ENCODE measurements at regions not wholly inside any gene's neighbourhood (a gene's known extent, or its start where the extent isn't known, plus 50 kb on each side); places are given as distances from the start of the nearest gene placed in this dataset.

DNA sequence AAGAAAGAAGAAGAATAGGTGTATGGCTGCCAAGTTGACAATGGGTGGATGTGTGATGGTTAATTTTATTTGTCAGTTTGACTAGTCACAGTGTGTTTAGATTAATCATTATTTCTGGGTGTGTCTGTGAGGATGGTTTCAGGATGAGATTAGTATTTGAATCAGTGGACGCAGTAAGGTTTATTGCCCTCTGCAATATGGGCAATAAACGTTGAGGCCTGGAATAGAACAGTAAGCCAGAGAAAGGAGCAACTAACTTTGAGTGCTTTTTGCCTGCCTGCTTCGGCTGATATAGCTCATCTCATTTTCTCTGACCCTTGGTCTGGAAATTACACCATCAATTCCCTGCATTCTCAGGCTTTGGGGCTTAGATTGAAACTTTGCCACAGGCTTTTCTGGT is 140.8 kb upstream of the SPANXN4 start:
- H3K4me3 ChIP-seq (ENCODE audit: insufficient read depth, low read depth, low read length), result no peak overlapping the region
- H2BK120ac ChIP-seq (ENCODE audit: low read depth, low read length), result no peak overlapping the region
- no peak for DNase-seq
- no peak overlapping the region for H3K23ac ChIP-seq (ENCODE audit: low read depth, low read length)
- no peak overlapping the region for H2AFZ ChIP-seq (replicated peaks; ENCODE audit: low read length, poor library complexity)
- H3K27me3 ChIP-seq (ENCODE audit: control insufficient read depth, insufficient read depth, low read length), result no peaks in the 10 kb centered on the region
- H3K79me1 ChIP-seq (ENCODE audit: low read depth in 1 of 2, low read length in 2 of 2), result no peaks in the 10 kb centered on the region
- dilution Hi-C loops (cut with HindIII; ENCODE audit: low sequenced_read_pairs, unreplicated experiment), result no loop called here
- no peaks in the 10 kb centered on the region for H3K36me3 ChIP-seq (ENCODE audit: control insufficient read depth, insufficient read depth, low read length)
- H3K27ac ChIP-seq (ENCODE audit: insufficient read depth, low read length), result no peak overlapping the region
- H3K9ac ChIP-seq (ENCODE audit: low read depth, low read length), result no peak overlapping the region
- no peak overlapping the region for H4K8ac ChIP-seq (ENCODE audit: low read depth in 2 of 2, low read length in 2 of 2)
- no peaks in the 10 kb centered on the region for H3K9me1 ChIP-seq (ENCODE audit: insufficient read depth, low read length)
- H2BK15ac ChIP-seq (ENCODE audit: low read depth, low read length), result no peak overlapping the region
- in situ Hi-C loops (cut with MboI; ENCODE audit: low sequenced_read_pairs), result no loop called here
- no TSS peak for BruUV-seq (replicated peaks)
- no peak overlapping the region for H3K14ac ChIP-seq (replicated peaks; ENCODE audit: low read depth, low read length)
- intact Hi-C loops (cut with micrococcal nuclease), result no loop called here
- WGBS, 2 experiments (ENCODE audit: extremely low coverage in 2 of 2, insufficient read length in 1 of 2), result no CpG with 5 or more reads among the region's 3 CpGs
- CTCF ChIA-PET, result no interaction called here
- H3K56ac ChIP-seq (ENCODE audit: extremely low read depth, insufficient read depth, low read length), result no peak overlapping the region
- H4K20me1 ChIP-seq (ENCODE audit: insufficient read depth, low read length), result no peaks in the 10 kb centered on the region
- H3K4me2 ChIP-seq (ENCODE audit: low read depth, low read length), result no peak overlapping the region
- H3K18ac ChIP-seq (ENCODE audit: low read depth, low read length), result no peak overlapping the region
- H3K4me1 ChIP-seq (ENCODE audit: control insufficient read depth, insufficient read depth, low read length), result no peaks in the 10 kb centered on the region
- H3K9me3 ChIP-seq (ENCODE audit: control insufficient read depth, insufficient read depth, low read length), result no peaks in the 10 kb centered on the region; the same call in 1 of the 2 replicates
- POLR2A ChIA-PET (ENCODE audit: unreplicated experiment), result no interaction called here
- no peak overlapping the region for H2BK5ac ChIP-seq (ENCODE audit: low read depth, low read length, poor library complexity, severe bottlenecking)
- TF ChIP-seq, protein P1, sequence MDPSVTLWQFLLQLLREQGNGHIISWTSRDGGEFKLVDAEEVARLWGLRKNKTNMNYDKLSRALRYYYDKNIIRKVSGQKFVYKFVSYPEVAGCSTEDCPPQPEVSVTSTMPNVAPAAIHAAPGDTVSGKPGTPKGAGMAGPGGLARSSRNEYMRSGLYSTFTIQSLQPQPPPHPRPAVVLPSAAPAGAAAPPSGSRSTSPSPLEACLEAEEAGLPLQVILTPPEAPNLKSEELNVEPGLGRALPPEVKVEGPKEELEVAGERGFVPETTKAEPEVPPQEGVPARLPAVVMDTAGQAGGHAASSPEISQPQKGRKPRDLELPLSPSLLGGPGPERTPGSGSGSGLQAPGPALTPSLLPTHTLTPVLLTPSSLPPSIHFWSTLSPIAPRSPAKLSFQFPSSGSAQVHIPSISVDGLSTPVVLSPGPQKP (IDR thresholded peaks at IDR 0.05; ENCODE audit: borderline replicate concordance, low read depth, low read length), result no peak
- TF ChIP-seq BHLHE40 (IDR thresholded peaks at IDR 0.05; ENCODE audit: low read depth, low read length) (no peak), MXI1 (IDR thresholded peaks at IDR 0.05; ENCODE audit: borderline replicate concordance, low read depth, low read length) (no peak), FOS (IDR thresholded peaks at IDR 0.05; ENCODE audit: low read depth, low read length) (no peak), NFE2L2 (IDR thresholded peaks at IDR 0.05; ENCODE audit: low read depth, low read length) (no peak)
- TF ChIP-seq, protein P2, sequence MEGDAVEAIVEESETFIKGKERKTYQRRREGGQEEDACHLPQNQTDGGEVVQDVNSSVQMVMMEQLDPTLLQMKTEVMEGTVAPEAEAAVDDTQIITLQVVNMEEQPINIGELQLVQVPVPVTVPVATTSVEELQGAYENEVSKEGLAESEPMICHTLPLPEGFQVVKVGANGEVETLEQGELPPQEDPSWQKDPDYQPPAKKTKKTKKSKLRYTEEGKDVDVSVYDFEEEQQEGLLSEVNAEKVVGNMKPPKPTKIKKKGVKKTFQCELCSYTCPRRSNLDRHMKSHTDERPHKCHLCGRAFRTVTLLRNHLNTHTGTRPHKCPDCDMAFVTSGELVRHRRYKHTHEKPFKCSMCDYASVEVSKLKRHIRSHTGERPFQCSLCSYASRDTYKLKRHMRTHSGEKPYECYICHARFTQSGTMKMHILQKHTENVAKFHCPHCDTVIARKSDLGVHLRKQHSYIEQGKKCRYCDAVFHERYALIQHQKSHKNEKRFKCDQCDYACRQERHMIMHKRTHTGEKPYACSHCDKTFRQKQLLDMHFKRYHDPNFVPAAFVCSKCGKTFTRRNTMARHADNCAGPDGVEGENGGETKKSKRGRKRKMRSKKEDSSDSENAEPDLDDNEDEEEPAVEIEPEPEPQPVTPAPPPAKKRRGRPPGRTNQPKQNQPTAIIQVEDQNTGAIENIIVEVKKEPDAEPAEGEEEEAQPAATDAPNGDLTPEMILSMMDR (conservative IDR thresholded peaks at IDR 0.05; ENCODE audit: low read depth, low read length), result no peak
- H4K5ac ChIP-seq (ENCODE audit: low read depth, low read length), result no peak overlapping the region
- ATAC-seq (ENCODE audit: low read depth), result no peak
- no peak overlapping the region for H2BK20ac ChIP-seq (ENCODE audit: low read depth, low read length)
- H2AK5ac ChIP-seq (ENCODE audit: low read depth, low read length), result no peak overlapping the region
- no peak overlapping the region for H4K91ac ChIP-seq (ENCODE audit: insufficient read depth, low read depth, low read length)
- H2AK9ac ChIP-seq (replicated peaks; ENCODE audit: low read depth, low read length, poor library complexity), result no peak overlapping the region
- no peak overlapping the region for H3K4ac ChIP-seq (ENCODE audit: low read depth, low read length)
